HTR-8/SVneo (cell line): ENCODE measurements at regions not wholly inside any gene's neighbourhood (a gene's known extent, or its start where the extent isn't known, plus 50 kb on each side); places are given as distances from the start of the nearest gene placed in this dataset.

Experiments used
- DNase-seq: peaks from one replicate; pipeline ENCODE4 v3.0.0; 2011; ENCODE audit warnings: low spot score, mixed read lengths; ENCODE audit not compliant: insufficient read length
- FAIRE-seq: peaks from 2 replicates; lab custom pipeline; 2011; peaks lifted over from hg19 to GRCh38; lab: Jason Lieb, UNC

GRCh38 chr3:186487819-186488218 lies 56.4 kb downstream of the CRYGS start:
- DNase-seq: no peak
- FAIRE-seq: no peak

GRCh38 chr3:186487037-186487436 lies 57.1 kb downstream of the CRYGS start:
- no peak for DNase-seq
- FAIRE-seq: no peak

GRCh38 chr3:186483611-186484340 lies 60.4 kb downstream of the CRYGS start:
- FAIRE-seq (no peak), DNase-seq (no peak)

GRCh38 chr3:186481526-186481925 lies 62.7 kb downstream of the CRYGS start:
- DNase-seq: no peak
- FAIRE-seq: no peak

- no peak for DNase-seq
- FAIRE-seq: no peak
Measured at GRCh38 chr3:186477876-186478275, 66.3 kb downstream of the CRYGS start.

GRCh38 chr3:186477033-186477432 lies 67.1 kb downstream of the CRYGS start:
- no peak for FAIRE-seq

GRCh38 chr3:186476541-186476940 lies 67.6 kb downstream of the CRYGS start:
- DNase-seq (no peak), FAIRE-seq (no peak)

More at GRCh38 chr3:186477033-186477432, 67.1 kb downstream of the CRYGS start:
- no peak for DNase-seq

- FAIRE-seq: no peak
Measured at GRCh38 chr3:186476044-186476468, 68.1 kb downstream of the CRYGS start.

GRCh38 chr3:186473166-186473565 lies 71.0 kb downstream of the CRYGS start:
- DNase-seq (no peak), FAIRE-seq (no peak)

More at GRCh38 chr3:186476044-186476468, 68.1 kb downstream of the CRYGS start:
- DNase-seq: no peak

- DNase-seq: no peak
- FAIRE-seq: no peak
Measured at GRCh38 chr3:186472456-186473008, 71.6 kb downstream of the CRYGS start.

- no peak for DNase-seq
- FAIRE-seq: no peak
Measured at GRCh38 chr3:186471771-186472170, 72.4 kb downstream of the CRYGS start.

GRCh38 chr3:186469525-186469924 lies 74.7 kb downstream of the CRYGS start:
- FAIRE-seq (no peak), DNase-seq (no peak)

- FAIRE-seq (no peak), DNase-seq (no peak)
Measured at GRCh38 chr3:186467969-186468368, 76.2 kb downstream of the CRYGS start.

- DNase-seq: no peak
- FAIRE-seq: no peak
Measured at GRCh38 chr3:186466391-186466974, 77.7 kb downstream of the CRYGS start.

- no peak for FAIRE-seq
Measured at GRCh38 chr3:186465508-186465907, 78.7 kb downstream of the CRYGS start.

GRCh38 chr3:186464424-186465093 lies 79.6 kb downstream of the CRYGS start:
- FAIRE-seq (no peak), DNase-seq (no peak)

More at GRCh38 chr3:186465508-186465907, 78.7 kb downstream of the CRYGS start:
- no peak for DNase-seq

GRCh38 chr3:186461141-186461540 lies 83.0 kb downstream of the CRYGS start:
- FAIRE-seq: no peak
- peak; percentile 26 for DNase-seq

- DNase-seq: no peak
- no peak for FAIRE-seq
Measured at GRCh38 chr3:186459108-186459467, 85.1 kb downstream of the CRYGS start.

GRCh38 chr3:186458306-186459107 lies 85.7 kb downstream of the CRYGS start:
- no peak for FAIRE-seq

GRCh38 chr3:186457236-186457635 lies 86.9 kb downstream of the CRYGS start:
- DNase-seq: no peak
- FAIRE-seq: no peak

More at GRCh38 chr3:186458306-186459107, 85.7 kb downstream of the CRYGS start:
- DNase-seq: no peak
